ENCODE measurements at regions not wholly inside any gene's neighbourhood (a gene's known extent, or its start where the extent isn't known, plus 50 kb on each side); places are given as distances from the start of the nearest gene placed in this dataset.

DNA sequence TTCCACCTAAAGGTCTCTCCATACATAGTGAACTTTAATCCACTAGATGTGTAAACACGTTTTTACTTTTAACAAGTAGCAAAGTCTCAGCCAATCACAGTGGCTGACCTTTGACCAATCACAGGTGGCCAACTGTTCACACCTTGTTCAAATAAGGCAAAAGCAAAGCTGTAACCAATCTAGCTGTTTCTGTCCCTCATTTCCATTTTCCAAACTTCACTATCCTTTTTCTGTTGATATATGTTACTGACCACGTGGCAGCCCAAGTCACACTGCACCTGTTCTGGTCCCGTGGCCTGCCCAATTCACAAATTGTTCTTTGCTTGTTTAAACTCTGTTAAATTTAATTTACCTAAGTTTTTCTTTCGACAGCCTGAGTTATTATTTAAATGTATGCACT, 393.5 kb upstream of the NETO1 start:
- no peak overlapping the region for H3K9ac ChIP-seq (ENCODE audit: low read depth, low read length)
- no peak overlapping the region for H3K27ac ChIP-seq (ENCODE audit: low read depth, low read length)
- 99% methylated on average over 3 of the region's 4 CpGs for WGBS

DNA sequence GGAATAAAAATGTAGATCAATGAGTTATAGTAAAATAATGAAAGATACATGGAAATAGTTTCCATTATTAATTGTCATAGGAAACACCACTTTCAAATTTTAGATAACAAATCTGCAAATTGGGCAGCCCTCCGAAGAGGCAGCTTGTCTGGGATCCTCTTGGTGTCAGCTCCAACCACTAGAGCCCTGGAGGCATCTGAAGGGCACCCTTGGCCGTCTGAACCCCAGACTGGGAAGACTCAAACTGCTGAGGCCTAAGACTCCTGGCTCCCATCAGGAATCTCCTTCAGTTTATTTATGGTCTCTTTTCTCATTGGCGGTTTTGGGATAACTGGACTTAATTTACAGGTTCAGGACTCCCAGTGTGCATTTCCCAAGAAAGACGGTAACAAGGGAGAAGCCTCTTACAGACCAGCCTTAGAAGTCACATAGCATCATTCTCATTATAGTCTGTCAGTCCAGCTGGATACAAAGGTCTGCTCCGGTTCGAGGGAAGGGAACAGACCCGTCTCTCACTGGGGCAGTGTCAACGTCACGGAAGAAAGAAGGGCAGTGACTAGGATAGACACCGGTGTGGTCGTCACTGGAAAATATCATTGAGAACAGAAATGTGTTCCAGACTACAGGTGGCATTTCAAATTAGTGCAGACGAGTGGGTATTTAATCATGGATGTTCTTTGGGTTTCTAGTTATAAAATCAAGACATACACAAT, 390.7 kb upstream of the NETO1 start:
- Histone ChIP-seq H3K27me3 (ENCODE audit: insufficient read depth, low read length) (no peaks in the 10 kb centered on the region), H3K9me3 (ENCODE audit: insufficient read depth, low read depth, low read length) (no peaks in the 10 kb centered on the region), H3K27ac (ENCODE audit: low read depth, low read length) (no peak overlapping the region), H3K36me3 (ENCODE audit: insufficient read depth, low read length) (no peaks in the 10 kb centered on the region), H3K4me3 (ENCODE audit: low read length) (no peak overlapping the region), H3K4me1 (ENCODE audit: insufficient read depth, low read length) (no peaks in the 10 kb centered on the region), H3K9ac (ENCODE audit: low read depth, low read length) (no peak overlapping the region)
- 93% methylated on average over 11 of the region's 12 CpGs for WGBS

More for the DNA sequence above, 393.5 kb upstream of the NETO1 start:
- no peaks in the 10 kb centered on the region for H3K9me3 ChIP-seq (ENCODE audit: insufficient read depth, low read depth, low read length)
- no peaks in the 10 kb centered on the region for H3K4me1 ChIP-seq (ENCODE audit: insufficient read depth, low read length)
- no peak overlapping the region for H3K4me3 ChIP-seq (ENCODE audit: low read length)
- no peaks in the 10 kb centered on the region for H3K27me3 ChIP-seq (ENCODE audit: insufficient read depth, low read length)
- H3K36me3 ChIP-seq (ENCODE audit: insufficient read depth, low read length), result no peaks in the 10 kb centered on the region

DNA sequence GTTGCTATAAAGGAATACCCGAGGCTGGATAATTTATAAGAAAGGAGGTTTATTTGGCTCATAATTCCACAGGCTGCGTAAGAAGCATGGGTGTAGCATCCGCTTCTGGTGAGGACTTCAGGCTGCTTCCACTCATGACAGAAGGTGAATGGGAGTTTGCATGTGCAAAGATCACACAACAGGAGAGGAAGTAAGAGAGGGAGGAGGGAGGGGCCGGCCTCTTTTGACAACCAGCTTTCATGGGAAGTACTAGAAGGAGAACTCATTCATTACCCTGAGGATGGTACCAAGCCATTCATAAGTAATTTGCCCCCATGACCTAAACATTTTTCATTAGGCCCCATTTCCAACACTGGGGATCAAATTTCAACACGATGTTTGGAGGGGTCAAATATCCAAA, 386.8 kb upstream of the NETO1 start:
- no peak overlapping the region for H3K27ac ChIP-seq (ENCODE audit: low read depth, low read length)
- no peak overlapping the region for H3K4me3 ChIP-seq (ENCODE audit: low read length)
- no peaks in the 10 kb centered on the region for H3K9me3 ChIP-seq (ENCODE audit: insufficient read depth, low read depth, low read length)
- WGBS, result 89% methylated on average over 4 of the region's 5 CpGs
- H3K27me3 ChIP-seq (ENCODE audit: insufficient read depth, low read length), result no peaks in the 10 kb centered on the region
- no peaks in the 10 kb centered on the region for H3K36me3 ChIP-seq (ENCODE audit: insufficient read depth, low read length)
- no peak overlapping the region for H3K9ac ChIP-seq (ENCODE audit: low read depth, low read length)
- H3K4me1 ChIP-seq (ENCODE audit: insufficient read depth, low read length), result no peaks in the 10 kb centered on the region

DNA sequence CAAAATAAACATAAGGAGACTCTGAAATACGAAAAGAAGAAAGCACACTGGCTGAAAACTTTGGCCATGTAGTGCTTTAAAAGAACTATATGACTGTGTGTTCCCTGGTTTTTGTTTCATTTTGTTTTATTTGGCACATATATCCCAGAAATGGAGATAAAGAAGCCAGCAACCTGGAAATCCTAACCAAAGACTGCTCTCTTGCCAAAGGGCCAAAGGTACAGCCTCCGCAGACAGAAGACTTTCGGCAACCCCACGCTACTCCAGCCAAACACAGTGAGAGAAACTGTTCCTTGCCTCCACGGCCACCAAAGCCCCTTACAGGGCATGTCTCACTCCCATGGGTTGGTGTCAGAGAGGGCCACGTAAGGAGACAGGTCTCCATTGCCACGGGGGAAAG, 381.2 kb upstream of the NETO1 start:
- H3K4me3 ChIP-seq (ENCODE audit: low read length), result no peak overlapping the region
- H3K36me3 ChIP-seq (ENCODE audit: insufficient read depth, low read length), result no peaks in the 10 kb centered on the region
- no peaks in the 10 kb centered on the region for H3K27me3 ChIP-seq (ENCODE audit: insufficient read depth, low read length)
- no peak overlapping the region for H3K27ac ChIP-seq (ENCODE audit: low read depth, low read length)
- no peak overlapping the region for H3K9ac ChIP-seq (ENCODE audit: low read depth, low read length)
- peaks cover 10% of the 10 kb centered on the region for H3K4me1 ChIP-seq (ENCODE audit: insufficient read depth, low read length)
- WGBS, result 92% methylated on average over 7 of the region's 7 CpGs
- H3K9me3 ChIP-seq (ENCODE audit: insufficient read depth, low read depth, low read length), result peaks cover 5% of the 10 kb centered on the region

DNA sequence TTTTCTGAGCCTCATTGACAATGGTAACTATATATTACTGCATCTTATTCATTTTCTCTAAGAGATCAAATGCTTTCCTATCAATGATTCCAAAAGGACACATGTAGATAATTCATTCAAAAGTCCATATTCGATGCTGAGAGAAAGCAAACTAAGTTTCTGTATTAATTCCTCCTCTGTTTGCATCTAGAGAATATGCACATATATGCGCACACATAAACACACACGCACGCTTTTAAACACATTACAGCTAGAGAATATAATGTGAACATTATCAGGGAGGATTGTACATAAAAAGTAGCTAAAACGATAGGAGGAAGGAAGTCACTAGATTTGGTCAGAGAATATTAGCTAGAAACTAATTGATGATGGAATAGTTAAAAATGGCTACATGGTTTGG, 379.0 kb upstream of the NETO1 start:
- peaks cover 16% of the 10 kb centered on the region for H3K9me3 ChIP-seq (ENCODE audit: insufficient read depth, low read depth, low read length)
- no peak overlapping the region for H3K4me3 ChIP-seq (ENCODE audit: low read length)
- no peaks in the 10 kb centered on the region for H3K27me3 ChIP-seq (ENCODE audit: insufficient read depth, low read length)
- WGBS, result 95% methylated on average over 3 of the region's 5 CpGs
- H3K27ac ChIP-seq (ENCODE audit: low read depth, low read length), result no peak overlapping the region
- H3K4me1 ChIP-seq (ENCODE audit: insufficient read depth, low read length), result peaks cover 10% of the 10 kb centered on the region
- H3K36me3 ChIP-seq (ENCODE audit: insufficient read depth, low read length), result no peaks in the 10 kb centered on the region
- H3K9ac ChIP-seq (ENCODE audit: low read depth, low read length), result no peak overlapping the region

DNA sequence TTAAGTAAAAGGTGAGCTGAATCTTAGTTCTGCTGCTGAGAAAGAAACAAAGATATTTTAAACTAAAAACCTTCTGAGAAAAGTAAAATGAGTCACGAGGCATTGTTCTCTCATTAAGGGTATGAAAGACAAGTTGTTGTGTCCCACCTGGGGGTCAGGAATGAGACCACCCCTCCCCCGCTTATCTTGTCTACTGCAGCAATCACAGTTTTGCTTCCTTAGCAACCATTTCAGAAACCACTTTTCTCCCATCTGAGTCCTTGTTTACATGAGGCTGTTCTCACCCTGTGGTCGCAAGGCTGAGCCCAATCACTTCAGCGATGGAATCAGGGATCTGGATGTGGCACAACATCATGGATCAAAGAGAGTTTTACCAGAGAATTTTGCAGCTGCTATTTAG, 377.6 kb upstream of the NETO1 start:
- Histone ChIP-seq H3K9ac (ENCODE audit: low read depth, low read length) (no peak overlapping the region), H3K27me3 (ENCODE audit: insufficient read depth, low read length) (no peaks in the 10 kb centered on the region), H3K4me1 (ENCODE audit: insufficient read depth, low read length) (peaks cover 13% of the 10 kb centered on the region), H3K9me3 (ENCODE audit: insufficient read depth, low read depth, low read length) (peaks cover 21% of the 10 kb centered on the region), H3K4me3 (ENCODE audit: low read length) (no peak overlapping the region), H3K27ac (ENCODE audit: low read depth, low read length) (peak overlapping the region; percentile 69), H3K36me3 (ENCODE audit: insufficient read depth, low read length) (no peaks in the 10 kb centered on the region)
- 79% methylated on average over 4 of the region's 4 CpGs for WGBS

DNA sequence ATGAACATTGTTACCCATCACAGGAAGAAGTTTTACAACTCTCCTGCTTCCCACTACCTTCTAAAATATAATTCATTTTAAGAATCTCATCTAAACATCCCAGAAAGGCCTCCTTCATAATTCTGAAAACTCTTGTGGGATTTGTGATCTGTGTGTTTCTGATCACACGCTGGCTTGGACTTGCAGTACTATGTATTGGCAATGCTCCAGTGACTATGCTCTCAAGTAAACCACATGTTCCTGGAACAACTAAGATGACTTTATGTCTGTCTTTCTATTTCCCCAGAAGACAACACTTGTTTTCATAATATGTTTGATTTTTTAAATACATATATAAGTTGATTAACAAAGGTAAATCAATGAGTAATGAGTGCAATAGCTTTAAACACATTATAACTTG, 376.6 kb upstream of the NETO1 start:
- H3K9me3 ChIP-seq (ENCODE audit: insufficient read depth, low read depth, low read length), result peaks cover 21% of the 10 kb centered on the region
- no peak overlapping the region for H3K9ac ChIP-seq (ENCODE audit: low read depth, low read length)
- H3K4me3 ChIP-seq (ENCODE audit: low read length), result no peak overlapping the region
- no peak overlapping the region for H3K27ac ChIP-seq (ENCODE audit: low read depth, low read length)
- H3K27me3 ChIP-seq (ENCODE audit: insufficient read depth, low read length), result no peaks in the 10 kb centered on the region
- peaks cover 13% of the 10 kb centered on the region for H3K4me1 ChIP-seq (ENCODE audit: insufficient read depth, low read length)
- H3K36me3 ChIP-seq (ENCODE audit: insufficient read depth, low read length), result no peaks in the 10 kb centered on the region
- 100% methylated on average over 1 of the region's 1 CpG for WGBS

DNA sequence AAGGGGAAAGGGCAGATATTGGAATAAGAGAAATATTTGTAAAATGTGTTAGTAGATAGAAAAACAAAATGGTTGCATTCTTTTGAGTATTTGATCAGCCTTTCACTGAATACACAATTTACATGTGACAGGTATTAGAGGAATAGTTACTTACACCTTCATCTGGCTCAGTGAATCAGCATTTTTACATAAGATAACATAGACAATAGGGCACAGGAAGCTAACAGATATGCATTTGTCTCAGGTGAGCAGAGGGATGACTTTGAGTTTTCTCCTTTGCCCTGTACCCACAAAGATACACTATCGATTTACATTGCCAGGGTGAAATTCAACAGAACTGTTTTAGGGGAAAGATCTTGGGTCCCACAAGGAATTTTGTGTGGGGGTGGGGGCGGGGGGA, 373.1 kb upstream of the NETO1 start:
- WGBS, result 70% methylated on average over 2 of the region's 2 CpGs
- H3K27ac ChIP-seq (ENCODE audit: low read depth, low read length), result no peak overlapping the region; the same call in 1 of the 2 replicates
- H3K36me3 ChIP-seq (ENCODE audit: insufficient read depth, low read length), result no peaks in the 10 kb centered on the region
- H3K9ac ChIP-seq (ENCODE audit: low read depth, low read length), result no peak overlapping the region
- peaks cover 21% of the 10 kb centered on the region for H3K9me3 ChIP-seq (ENCODE audit: insufficient read depth, low read depth, low read length)
- peaks cover 9% of the 10 kb centered on the region for H3K4me1 ChIP-seq (ENCODE audit: insufficient read depth, low read length)
- H3K4me3 ChIP-seq (ENCODE audit: low read length), result no peak overlapping the region
- H3K27me3 ChIP-seq (ENCODE audit: insufficient read depth, low read length), result no peaks in the 10 kb centered on the region

DNA sequence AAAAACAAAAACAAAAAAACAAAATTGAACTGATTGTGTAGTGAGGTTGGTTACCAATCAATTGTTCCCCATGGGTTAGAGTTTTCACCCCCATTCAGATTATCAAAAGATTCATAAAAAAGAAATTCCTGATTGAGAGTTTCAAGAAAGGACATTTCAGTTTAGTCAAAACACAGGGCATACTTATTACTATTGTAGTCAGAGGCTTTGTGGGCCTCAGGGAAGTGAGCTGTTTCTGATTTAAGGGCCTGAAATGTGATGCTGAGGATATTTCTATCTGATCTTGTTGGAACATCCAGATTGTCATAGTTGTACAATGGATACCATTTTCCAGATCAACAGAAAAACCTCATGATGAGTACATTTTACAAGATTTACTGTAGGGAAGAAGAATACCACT, 368.1 kb upstream of the NETO1 start:
- Histone ChIP-seq H3K9ac (ENCODE audit: low read depth, low read length) (no peak overlapping the region), H3K36me3 (ENCODE audit: insufficient read depth, low read length) (no peaks in the 10 kb centered on the region), H3K27ac (ENCODE audit: low read depth, low read length) (no peak overlapping the region)

DNA sequence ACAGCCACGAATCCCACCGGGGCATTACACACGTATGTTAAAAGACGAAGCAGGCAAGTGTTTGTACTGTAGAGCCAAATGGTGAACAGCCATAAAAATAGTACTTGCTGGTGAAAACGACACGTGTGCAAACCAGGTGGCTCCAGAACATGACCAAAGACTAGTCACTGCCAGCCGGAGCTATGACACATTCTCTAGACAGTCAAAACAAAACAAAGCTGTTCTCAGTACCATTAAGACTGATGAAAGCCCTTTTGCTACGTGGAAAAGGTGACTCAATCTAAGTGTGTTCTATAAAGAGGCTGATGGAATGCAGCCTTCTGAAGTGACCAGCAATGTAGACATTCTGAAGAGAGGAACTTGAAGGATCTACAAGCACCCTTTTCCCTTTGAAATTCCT, 367.7 kb upstream of the NETO1 start:
- no peak overlapping the region for H3K27ac ChIP-seq (ENCODE audit: low read depth, low read length)
- H3K4me1 ChIP-seq (ENCODE audit: insufficient read depth, low read length), result no peaks in the 10 kb centered on the region
- H3K4me3 ChIP-seq (ENCODE audit: low read length), result no peak overlapping the region
- no peak overlapping the region for H3K9ac ChIP-seq (ENCODE audit: low read depth, low read length)
- no peaks in the 10 kb centered on the region for H3K27me3 ChIP-seq (ENCODE audit: insufficient read depth, low read length)
- WGBS, result 93% methylated on average over 8 of the region's 8 CpGs
- no peaks in the 10 kb centered on the region for H3K9me3 ChIP-seq (ENCODE audit: insufficient read depth, low read depth, low read length)
- H3K36me3 ChIP-seq (ENCODE audit: insufficient read depth, low read length), result no peaks in the 10 kb centered on the region

More for the DNA sequence above, 368.1 kb upstream of the NETO1 start:
- H3K4me3 ChIP-seq (ENCODE audit: low read length), result no peak overlapping the region
- H3K4me1 ChIP-seq (ENCODE audit: insufficient read depth, low read length), result peaks cover 2% of the 10 kb centered on the region; the same call in 1 of the 2 replicates
- H3K27me3 ChIP-seq (ENCODE audit: insufficient read depth, low read length), result no peaks in the 10 kb centered on the region
- no peaks in the 10 kb centered on the region for H3K9me3 ChIP-seq (ENCODE audit: insufficient read depth, low read depth, low read length)

DNA sequence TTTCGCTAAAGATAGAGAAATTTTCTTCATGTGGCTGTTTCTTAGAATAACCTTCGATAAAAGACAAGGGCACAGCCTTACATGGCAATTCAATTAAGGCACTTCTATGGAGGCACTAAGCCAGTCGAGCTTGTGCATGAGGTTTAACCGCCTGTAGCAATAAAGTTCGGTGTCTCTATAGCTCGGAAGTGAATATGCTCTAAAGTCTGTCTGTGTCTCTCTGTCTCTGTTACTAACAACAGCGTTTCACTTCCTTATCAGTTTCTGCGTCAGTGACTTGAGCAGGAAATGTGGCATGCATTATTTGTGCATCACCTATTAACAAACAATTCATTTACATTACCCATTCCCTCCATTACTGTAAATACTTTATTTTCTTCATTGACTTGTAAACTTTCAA, 365.1 kb upstream of the NETO1 start:
- 97% methylated on average over 8 of the region's 8 CpGs for WGBS
- Histone ChIP-seq H3K9ac (ENCODE audit: low read depth, low read length) (no peak overlapping the region), H3K36me3 (ENCODE audit: insufficient read depth, low read length) (no peaks in the 10 kb centered on the region), H3K4me3 (ENCODE audit: low read length) (no peak overlapping the region), H3K9me3 (ENCODE audit: insufficient read depth, low read depth, low read length) (no peaks in the 10 kb centered on the region), H3K27ac (ENCODE audit: low read depth, low read length) (no peak overlapping the region), H3K27me3 (ENCODE audit: insufficient read depth, low read length) (no peaks in the 10 kb centered on the region), H3K4me1 (ENCODE audit: insufficient read depth, low read length) (no peaks in the 10 kb centered on the region)

DNA sequence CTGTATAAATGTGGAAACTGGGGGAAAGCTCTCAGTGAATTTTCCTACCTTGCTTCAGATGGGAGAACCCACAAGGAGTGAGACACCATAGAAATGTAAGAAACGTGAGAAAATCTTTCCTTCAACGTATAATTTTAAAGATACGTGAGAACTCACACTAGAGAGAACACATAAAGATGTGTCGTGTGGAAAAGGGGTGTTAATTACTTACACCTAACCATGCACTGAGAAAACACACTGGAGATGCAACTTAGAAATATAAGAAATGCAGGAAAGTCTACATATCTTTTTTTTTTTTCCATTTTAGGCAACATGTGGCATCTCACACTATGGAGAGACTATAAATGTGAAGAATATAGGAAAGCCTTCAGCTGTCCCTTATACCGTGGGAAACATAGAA, 352.9 kb upstream of the NETO1 start:
- Histone ChIP-seq H3K27me3 (ENCODE audit: insufficient read depth, low read length) (no peaks in the 10 kb centered on the region), H3K4me3 (ENCODE audit: low read length) (no peak overlapping the region), H3K4me1 (ENCODE audit: insufficient read depth, low read length) (no peaks in the 10 kb centered on the region), H3K36me3 (ENCODE audit: insufficient read depth, low read length) (no peaks in the 10 kb centered on the region), H3K9me3 (ENCODE audit: insufficient read depth, low read depth, low read length) (peaks cover 32% of the 10 kb centered on the region), H3K9ac (ENCODE audit: low read depth, low read length) (no peak overlapping the region), H3K27ac (ENCODE audit: low read depth, low read length) (no peak overlapping the region)
- 93% methylated on average over 3 of the region's 5 CpGs for whole genome bisulfite sequencing
